T47D (cell line): ENCODE measurements at regions not wholly inside any gene's neighbourhood (a gene's known extent, or its start where the extent isn't known, plus 50 kb on each side); places are given as distances from the start of the nearest gene placed in this dataset.

ENCODE experiments used
- DNase-seq, 2 experiments: peaks; one replicate each; pipeline versions ENCODE4 v3.0.0 to v3.0.0-alpha.2; 2011 to 2012; ENCODE audit warnings: low read depth in 1 of 2, low spot score in 1 of 2
- JUND ChIP-seq: IDR thresholded peaks from 2 replicates; pipeline ENCODE4 v1.6.1; 2012; ENCODE audit warnings: low read depth
- in situ Hi-C: cut with HindIII; loops from 2 replicates; pipeline ENCODE4 v1.10.0; 2016; ENCODE audit warnings: low sequenced_read_pairs, low pct_unique_long_range_greater_than_20kb

- in situ Hi-C loops = no loop called here
- no peak for TF ChIP-seq JUND
- no peak for DNase-seq
Observed at GRCh38 chr4:104756837-104757236, 262.1 kb upstream of the CXXC4 start.

GRCh38 chr4:104758574-104758973 is 263.9 kb upstream of the CXXC4 start:
- in situ Hi-C loops = no loop called here
- no peak for TF ChIP-seq JUND

GRCh38 chr4:104763554-104764222 is 269.0 kb upstream of the CXXC4 start:
- in situ Hi-C loops = no loop called here
- no peak for DNase-seq
- no peak for TF ChIP-seq JUND

More at GRCh38 chr4:104758574-104758973, 263.9 kb upstream of the CXXC4 start:
- no peak for DNase-seq

- DNase-seq = no peak
- in situ Hi-C loops = no loop called here
- TF ChIP-seq JUND = no peak
Observed at GRCh38 chr4:104766676-104767075, 272.0 kb upstream of the CXXC4 start.

GRCh38 chr4:104772849-104773248 is 278.2 kb upstream of the CXXC4 start:
- no peak for DNase-seq
- in situ Hi-C loops = no loop called here
- no peak for TF ChIP-seq JUND

GRCh38 chr4:104795264-104795939 is 300.7 kb upstream of the CXXC4 start:
- in situ Hi-C loops = no loop called here
- DNase-seq = no peak
- TF ChIP-seq JUND = no peak

- no peak for DNase-seq
- in situ Hi-C loops = no loop called here
- TF ChIP-seq JUND = no peak
Observed at GRCh38 chr4:104811727-104812126, 317.0 kb upstream of the CXXC4 start.

- no peak for TF ChIP-seq JUND
- in situ Hi-C loops = no loop called here
- no peak for DNase-seq
Observed at GRCh38 chr4:104815665-104816064, 321.0 kb upstream of the CXXC4 start.

GRCh38 chr4:104818579-104818978 is 323.9 kb upstream of the CXXC4 start:
- DNase-seq = no peak
- no peak for TF ChIP-seq JUND
- in situ Hi-C loops = no loop called here

- in situ Hi-C loops = no loop called here
- no peak for DNase-seq
- no peak for TF ChIP-seq JUND
Observed at GRCh38 chr4:104826171-104826570, 320.5 kb upstream of the TET2 start.

- in situ Hi-C loops = no loop called here
- no peak for TF ChIP-seq JUND
- no peak for DNase-seq
Observed at GRCh38 chr4:104829761-104830160, 316.9 kb upstream of the TET2 start.

- TF ChIP-seq JUND = no peak
- DNase-seq = no peak
- in situ Hi-C loops = no loop called here
Observed at GRCh38 chr4:104848597-104849225, 298.0 kb upstream of the TET2 start.

- DNase-seq = no peak
- in situ Hi-C loops = no loop called here
- no peak for TF ChIP-seq JUND
Observed at GRCh38 chr4:104859601-104860237, 287.0 kb upstream of the TET2 start.
